ENCODE measurements at regions not wholly inside any gene's neighbourhood (a gene's known extent, or its start where the extent isn't known, plus 50 kb on each side); places are given as distances from the start of the nearest gene placed in this dataset.

- H3K4me1 Mint-ChIP-seq (ENCODE audit: low read depth): no peaks in the 10 kb centered on the region
- H3K27ac Mint-ChIP-seq: no peak overlapping the region
- no peaks in the 10 kb centered on the region; the same call in 1 of the 2 replicates for H3K27me3 Mint-ChIP-seq (ENCODE audit: insufficient read depth)
- H3K4me3 Mint-ChIP-seq: no peak overlapping the region
- H3K36me3 Mint-ChIP-seq (ENCODE audit: low read depth): no peaks in the 10 kb centered on the region
- TF ChIP-seq CTCF (IDR thresholded peaks at IDR 0.05): no peak
- no peak for DNase-seq
- H3K9me3 Mint-ChIP-seq: peaks cover 31% of the 10 kb centered on the region
Observed at GRCh38 chr4:115259642-115260041, 146.2 kb upstream of the NDST4 start.

- Mint-ChIP-seq H3K27ac (no peak overlapping the region), H3K36me3 (ENCODE audit: low read depth) (no peaks in the 10 kb centered on the region), H3K4me3 (no peak overlapping the region), H3K9me3 (peaks cover 21% of the 10 kb centered on the region), H3K27me3 (ENCODE audit: insufficient read depth) (peaks cover 3% of the 10 kb centered on the region; the same call in 1 of the 2 replicates), H3K4me1 (ENCODE audit: low read depth) (no peaks in the 10 kb centered on the region)
- no peak for TF ChIP-seq CTCF (IDR thresholded peaks at IDR 0.05)
- no peak for DNase-seq
Observed at GRCh38 chr4:115249808-115250207, 136.4 kb upstream of the NDST4 start.

DNA sequence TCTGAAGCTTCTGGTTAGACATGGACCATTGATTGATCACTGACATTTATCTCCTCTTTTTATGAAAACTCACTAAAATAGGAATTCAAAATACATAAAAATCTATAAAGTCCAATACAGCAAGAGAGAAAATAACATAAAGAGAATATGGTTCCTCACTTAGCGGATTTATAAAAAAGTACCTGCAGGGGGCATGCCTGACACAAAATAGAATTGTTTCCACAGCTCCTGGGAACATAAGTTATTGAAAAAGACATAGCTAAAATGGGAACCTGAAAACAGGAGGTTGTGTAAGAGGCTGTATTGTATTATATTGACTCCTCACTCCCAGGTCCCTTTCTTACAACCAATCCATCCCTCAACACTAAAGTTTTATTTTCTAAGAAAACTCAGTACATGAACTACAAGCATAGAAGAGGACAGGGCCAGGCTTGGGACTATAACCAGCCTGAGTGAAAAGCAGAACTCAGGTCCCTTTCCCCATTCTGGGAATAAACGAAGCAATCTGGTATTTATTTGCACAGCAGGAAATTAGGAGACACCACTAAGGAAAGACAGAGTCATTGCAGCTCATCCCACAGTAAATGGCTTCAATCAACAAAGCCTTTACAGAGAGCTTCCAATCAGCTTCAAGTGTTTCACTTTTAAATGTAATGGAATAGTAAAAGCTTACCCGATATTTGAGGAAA is 121.1 kb upstream of the NDST4 start:
- no peaks in the 10 kb centered on the region for H3K4me1 Mint-ChIP-seq (ENCODE audit: low read depth)
- DNase-seq: no peak
- 0 out of 2 replicates have a peak, but pooled peaks have one; percentile 17 for TF ChIP-seq CTCF (IDR thresholded peaks at IDR 0.05)
- H3K27ac Mint-ChIP-seq: no peak overlapping the region
- no peaks in the 10 kb centered on the region for H3K27me3 Mint-ChIP-seq (ENCODE audit: insufficient read depth)
- peaks cover 12% of the 10 kb centered on the region for H3K9me3 Mint-ChIP-seq
- no peak overlapping the region for H3K4me3 Mint-ChIP-seq
- H3K36me3 Mint-ChIP-seq (ENCODE audit: low read depth): no peaks in the 10 kb centered on the region

DNA sequence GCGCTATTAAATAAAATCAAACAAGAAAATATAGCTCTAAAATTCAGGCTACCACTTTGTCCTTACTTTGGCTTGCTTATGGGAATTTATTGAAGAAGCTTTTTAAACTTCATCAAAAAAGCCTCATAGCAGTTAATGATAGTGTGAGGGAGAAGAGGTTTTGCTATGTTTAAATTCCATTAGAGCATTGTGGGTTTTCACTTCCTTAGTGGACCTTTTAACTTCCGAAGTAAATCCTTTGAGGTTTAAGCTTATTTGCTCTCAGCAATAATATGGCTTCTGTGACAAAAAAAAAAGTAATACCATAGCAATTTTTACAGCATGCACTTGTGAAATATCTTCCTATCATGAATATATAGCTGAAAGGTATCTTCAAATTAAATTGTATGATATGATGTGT is 120.2 kb upstream of the NDST4 start:
- TF ChIP-seq CTCF (IDR thresholded peaks at IDR 0.05): no peak
- H3K4me1 Mint-ChIP-seq (ENCODE audit: low read depth): no peaks in the 10 kb centered on the region

DNA sequence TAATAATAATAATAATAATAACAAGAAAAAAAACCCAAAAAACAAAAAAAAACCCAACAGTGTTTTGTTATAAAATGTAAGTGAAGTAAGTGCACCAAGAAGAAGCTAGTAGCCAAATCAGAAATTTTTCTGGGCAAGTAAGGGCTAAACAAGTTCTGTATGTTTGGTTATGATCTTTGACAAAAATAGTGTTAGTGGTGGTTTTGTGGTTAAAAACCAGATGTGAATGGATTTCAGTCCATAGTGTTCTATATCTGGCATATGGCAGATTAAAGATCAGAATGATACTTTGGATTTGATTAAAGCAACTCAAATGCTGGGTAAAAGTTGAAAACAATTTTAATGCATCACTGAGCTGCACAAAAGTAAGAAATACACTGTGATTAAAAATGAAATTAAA is 116.5 kb upstream of the NDST4 start:
- Mint-ChIP-seq H3K4me1 (ENCODE audit: low read depth) (no peaks in the 10 kb centered on the region), H3K27ac (no peak overlapping the region), H3K4me3 (no peak overlapping the region), H3K9me3 (peaks cover 36% of the 10 kb centered on the region), H3K27me3 (ENCODE audit: insufficient read depth) (no peaks in the 10 kb centered on the region), H3K36me3 (ENCODE audit: low read depth) (0 out of 2 replicates have a peak, but pooled peaks cover 5% of the 10 kb centered on the region)
- no peak for DNase-seq
- no peak for TF ChIP-seq CTCF (IDR thresholded peaks at IDR 0.05)

More for the DNA sequence above, 120.2 kb upstream of the NDST4 start:
- Mint-ChIP-seq H3K36me3 (ENCODE audit: low read depth) (no peaks in the 10 kb centered on the region), H3K4me3 (no peak overlapping the region), H3K27ac (no peak overlapping the region), H3K9me3 (peaks cover 22% of the 10 kb centered on the region), H3K27me3 (ENCODE audit: insufficient read depth) (no peaks in the 10 kb centered on the region)
- DNase-seq: no peak

All from HFFc6 (cell line).